ENCODE measurements at regions not wholly inside any gene's neighbourhood (a gene's known extent, or its start where the extent isn't known, plus 50 kb on each side); places are given as distances from the start of the nearest gene placed in this dataset.

DNA sequence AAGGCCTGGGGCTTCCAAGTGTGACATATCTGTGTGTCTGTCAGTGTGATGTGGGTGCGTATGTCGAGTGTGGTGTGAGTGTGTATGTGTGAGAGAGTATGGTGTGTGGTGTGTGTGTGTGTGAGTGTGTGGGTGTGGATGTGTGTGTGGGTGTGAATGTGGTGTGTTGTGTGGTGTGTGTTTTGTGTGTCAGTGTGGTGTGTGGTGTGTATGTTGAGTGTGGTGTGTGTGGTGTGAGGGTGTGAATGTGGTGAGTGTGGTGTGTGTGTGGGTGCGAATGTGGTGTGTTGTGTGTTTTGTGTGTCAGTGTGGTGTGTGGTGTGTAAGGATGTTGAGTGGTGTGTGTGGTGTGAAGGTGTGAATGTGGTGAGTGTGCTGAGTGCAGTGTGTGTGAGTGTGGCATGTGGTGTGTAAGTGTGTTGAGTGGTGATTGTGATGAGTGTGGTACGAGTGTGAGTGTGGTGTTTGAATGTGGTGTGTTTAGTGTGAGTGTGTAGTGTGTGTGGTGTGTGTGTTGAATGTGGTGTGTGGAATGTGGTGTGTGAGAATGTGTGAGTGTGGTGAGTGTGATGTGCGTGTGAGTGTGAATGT lies 61.6 kb upstream of the SORCS2 start:
- no peak for TF ChIP-seq EZH2 (IDR thresholded peaks at IDR 0.05; ENCODE audit: low read depth)
- no peak for TF ChIP-seq CTCF (conservative IDR thresholded peaks at IDR 0.05)
- Histone ChIP-seq H3K27me3 (ENCODE audit: insufficient read depth, low read depth) (no peaks in the 10 kb centered on the region), H3K9me2 (ENCODE audit: insufficient read depth) (no peaks in the 10 kb centered on the region), H3K79me2 (ENCODE audit: low read depth) (no peaks in the 10 kb centered on the region), H3K4me3 (no peak overlapping the region), H3K4me1 (replicated peaks; ENCODE audit: insufficient read depth) (no peaks in the 10 kb centered on the region), H4K20me1 (ENCODE audit: insufficient read depth) (no peaks in the 10 kb centered on the region), H3K4me2 (no peak overlapping the region), H3K9me3 (ENCODE audit: insufficient read depth, low read depth) (no peaks in the 10 kb centered on the region), H3F3A (ENCODE audit: insufficient read depth, low read depth) (no peaks in the 10 kb centered on the region), H3K27ac (no peak overlapping the region), H3K36me3 (ENCODE audit: low read depth) (no peaks in the 10 kb centered on the region), H2AFZ (no peak overlapping the region)
- POLR2A ChIA-PET (ENCODE audit: unreplicated experiment): no interaction called here
- CTCF ChIA-PET: no interaction called here
- no TSS peak for BruUV-seq (replicated peaks)
- intact Hi-C loops (cut with micrococcal nuclease; ENCODE audit: unreplicated experiment): no loop called here
- DNase-seq: no peak

DNA sequence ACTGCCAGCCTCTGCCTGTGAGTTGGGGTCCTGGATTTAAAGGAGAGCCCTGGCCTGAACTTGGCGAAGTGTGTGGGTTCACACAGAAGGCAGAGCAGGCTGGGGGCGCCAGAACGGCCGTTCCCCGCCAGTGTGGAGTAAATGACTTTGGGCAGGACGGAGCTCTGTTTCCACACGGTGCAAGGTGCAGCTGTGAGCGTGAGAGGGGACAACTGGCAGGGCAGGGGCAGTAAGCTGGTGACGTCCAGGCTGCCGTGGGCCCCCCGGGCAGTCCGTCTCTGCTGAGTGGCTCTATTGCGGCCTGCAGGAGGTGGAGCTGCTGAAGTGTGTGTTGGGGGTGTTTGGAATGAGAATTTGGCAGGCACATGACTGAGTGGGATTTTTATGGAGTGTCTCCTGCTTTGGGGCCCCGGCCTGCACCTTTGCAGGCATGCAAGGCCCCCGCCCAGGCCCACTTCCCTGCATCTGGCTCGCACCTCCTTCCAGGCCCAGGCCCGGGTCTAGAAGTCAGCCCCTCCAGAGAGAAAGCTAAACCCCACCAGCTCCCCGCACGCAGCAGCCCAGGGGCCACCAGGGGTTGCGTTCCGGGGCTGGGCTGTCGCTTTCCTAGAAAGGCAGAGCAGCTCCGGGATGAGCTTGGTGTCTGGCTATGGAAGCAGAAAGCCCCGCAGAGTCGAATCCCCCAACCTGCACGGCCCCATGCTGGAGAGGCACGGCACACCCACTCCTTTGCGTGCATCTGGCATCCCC lies 62.2 kb upstream of the GRPEL1 start:
- BruUV-seq (replicated peaks): no TSS peak
- no peak overlapping the region for H2AFZ ChIP-seq
- H3K27ac ChIP-seq: no peak overlapping the region
- H3K9me3 ChIP-seq (ENCODE audit: insufficient read depth, low read depth): no peaks in the 10 kb centered on the region
- H3K4me2 ChIP-seq: no peak overlapping the region
- intact Hi-C loops (cut with micrococcal nuclease; ENCODE audit: unreplicated experiment): no loop called here
- TF ChIP-seq CTCF (conservative IDR thresholded peaks at IDR 0.05) (no peak), EZH2 (IDR thresholded peaks at IDR 0.05; ENCODE audit: low read depth) (no peak)
- H3K4me1 ChIP-seq (replicated peaks; ENCODE audit: insufficient read depth): no peaks in the 10 kb centered on the region
- H3F3A ChIP-seq (ENCODE audit: insufficient read depth, low read depth): no peaks in the 10 kb centered on the region
- H3K27me3 ChIP-seq (ENCODE audit: insufficient read depth, low read depth): no peaks in the 10 kb centered on the region
- no peak overlapping the region for H3K4me3 ChIP-seq
- ChIA-PET CTCF (no interaction called here), POLR2A (ENCODE audit: unreplicated experiment) (no interaction called here)
- H4K20me1 ChIP-seq (ENCODE audit: insufficient read depth): no peaks in the 10 kb centered on the region
- no peaks in the 10 kb centered on the region for H3K9me2 ChIP-seq (ENCODE audit: insufficient read depth)
- H3K36me3 ChIP-seq (ENCODE audit: low read depth): no peaks in the 10 kb centered on the region
- DNase-seq: no peak
- H3K79me2 ChIP-seq (ENCODE audit: low read depth): no peaks in the 10 kb centered on the region

- no peaks in the 10 kb centered on the region for H3K79me2 ChIP-seq (ENCODE audit: low read depth)
- no peak overlapping the region for H3K4me3 ChIP-seq
- intact Hi-C loops (cut with micrococcal nuclease; ENCODE audit: unreplicated experiment): no loop called here
- H3K27ac ChIP-seq: no peak overlapping the region
- no TSS peak for BruUV-seq (replicated peaks)
- TF ChIP-seq EZH2 (IDR thresholded peaks at IDR 0.05; ENCODE audit: low read depth) (no peak), CTCF (conservative IDR thresholded peaks at IDR 0.05) (no peak)
- ChIA-PET CTCF (no interaction called here), POLR2A (ENCODE audit: unreplicated experiment) (no interaction called here)
- no peaks in the 10 kb centered on the region for H3K27me3 ChIP-seq (ENCODE audit: insufficient read depth, low read depth)
- no peaks in the 10 kb centered on the region for H4K20me1 ChIP-seq (ENCODE audit: insufficient read depth)
- H3K9me3 ChIP-seq (ENCODE audit: insufficient read depth, low read depth): no peaks in the 10 kb centered on the region
- H3K9me2 ChIP-seq (ENCODE audit: insufficient read depth): no peaks in the 10 kb centered on the region
- no peaks in the 10 kb centered on the region for H3K4me1 ChIP-seq (replicated peaks; ENCODE audit: insufficient read depth)
- DNase-seq: no peak
- H3K4me2 ChIP-seq: no peak overlapping the region
- H3F3A ChIP-seq (ENCODE audit: insufficient read depth, low read depth): no peaks in the 10 kb centered on the region
- no peaks in the 10 kb centered on the region for H3K36me3 ChIP-seq (ENCODE audit: low read depth)
- no peak overlapping the region for H2AFZ ChIP-seq
Observed at GRCh38 chr4:7128644-7129043, 60.8 kb upstream of the GRPEL1 start.

Measured in PC-9 (cell line).